Common myeloid progenitor, CD34-positive (primary cell): ENCODE measurements at regions not wholly inside any gene's neighbourhood (a gene's known extent, or its start where the extent isn't known, plus 50 kb on each side); places are given as distances from the start of the nearest gene placed in this dataset.

Source experiments
- CTCF ChIA-PET: fragments of 350-600 bp; sonication (Branson Sonifier 250); formaldehyde crosslinking; loops from one replicate; lab custom pipeline; 2021; ENCODE audit warnings: antibody characterized with exemption; lab: Charles Lee
- POLR2A ChIA-PET: fragments of 350-600 bp; sonication (Branson Sonifier 250); formaldehyde crosslinking; loops from one replicate; lab custom pipeline; 2021; ENCODE audit warnings: antibody characterized with exemption; lab: Charles Lee
- DNase-seq, 3 donors: peaks; one replicate each; pipeline versions ENCODE4 v3.0.0 to v3.0.0-alpha.2; 2013
- H3K27ac ChIP-seq, 2 experiments: 1 replicate in 1 of 2; 2 replicates in 1 of 2; pipeline ENCODE4 v1.7.0; 2013; ENCODE audit warnings: inconsistent platforms in 2 of 2, low read length in 2 of 2, mild to moderate bottlenecking in 2 of 2, low read depth in 1 of 2, moderate library complexity in 1 of 2; ENCODE audit not compliant: severe bottlenecking in 2 of 2, insufficient read depth in 1 of 2, poor library complexity in 1 of 2
- H3K27me3 ChIP-seq, 5 experiments: replicated peaks in 2 of 5; 1 replicate in 3 of 5; 2 replicates in 2 of 5; pipeline versions ENCODE4 v1.6.1 to v1.7.0; 2013; ENCODE audit warnings: low read length in 4 of 5, mild to moderate bottlenecking in 2 of 5, moderate library complexity in 2 of 5, inconsistent platforms in 1 of 5; ENCODE audit not compliant: insufficient read depth in 5 of 5, control insufficient read depth in 4 of 5
- H3K36me3 ChIP-seq, 4 experiments: 1 replicate in 2 of 4; 2 replicates in 2 of 4; pipeline versions ENCODE4 v1.6.1 to v1.7.0; 2013; ENCODE audit warnings: low read length in 3 of 4, control low read depth in 1 of 4, mild to moderate bottlenecking in 1 of 4; ENCODE audit not compliant: control insufficient read depth in 4 of 4, insufficient read depth in 4 of 4
- H3K4me1 ChIP-seq, 4 experiments: 1 replicate in 3 of 4; 2 replicates in 1 of 4; pipeline versions ENCODE4 v1.6.1 to v1.7.1; 2013; ENCODE audit warnings: low read length in 3 of 4, mild to moderate bottlenecking in 3 of 4, control low read depth in 1 of 4, inconsistent platforms in 1 of 4, moderate library complexity in 1 of 4; ENCODE audit not compliant: control insufficient read depth in 4 of 4, insufficient read depth in 4 of 4; ENCODE audit errors: control extremely low read depth in 1 of 4
- H3K4me3 ChIP-seq, 7 experiments: 1 replicate in 4 of 7; 2 replicates in 3 of 7; pipeline versions ENCODE4 v1.5.1 to v1.7.0; 2013; ENCODE audit warnings: mild to moderate bottlenecking in 7 of 7, low read length in 6 of 7, moderate library complexity in 6 of 7, inconsistent platforms in 2 of 7, low read depth in 2 of 7, control low read depth in 1 of 7; ENCODE audit not compliant: insufficient read depth in 4 of 7, control insufficient read depth in 1 of 7; ENCODE audit errors: extremely low read depth in 1 of 7
- H3K9me3 ChIP-seq, 5 experiments: 1 replicate in 4 of 5; 2 replicates in 1 of 5; pipeline versions ENCODE4 v1.6.1 to v1.7.1; 2013; ENCODE audit warnings: low read length in 4 of 5, mild to moderate bottlenecking in 2 of 5, inconsistent platforms in 1 of 5, low read depth in 1 of 5, moderate library complexity in 1 of 5; ENCODE audit not compliant: control insufficient read depth in 4 of 5, insufficient read depth in 2 of 5; ENCODE audit errors: control extremely low read depth in 1 of 5
- WGBS: methylation state at CpG from one replicate; pipeline ENCODE4 v1.1.5; 2013; ENCODE audit not compliant: insufficient coverage; 5-methylcytosine and 5-hydroxymethylcytosine counted together

DNA sequence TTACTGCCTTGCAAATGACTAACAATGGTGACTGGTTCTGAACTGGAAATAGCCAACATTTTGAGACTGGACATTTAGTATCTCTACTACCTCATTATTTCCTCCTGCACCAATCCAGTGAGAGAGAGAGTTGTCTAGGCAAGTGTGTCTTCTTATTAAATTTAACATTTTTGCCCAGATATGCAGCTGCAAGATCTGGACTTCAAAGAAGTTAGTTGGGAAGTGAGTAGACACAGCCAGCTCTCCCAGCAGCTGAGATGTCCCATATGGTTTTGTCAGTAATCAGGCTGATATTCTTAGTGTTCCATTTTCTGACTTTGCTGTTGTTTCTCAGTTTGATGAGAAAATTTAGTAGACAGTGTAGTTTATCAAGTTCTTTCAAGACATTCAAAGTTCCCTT is 1778.8 kb upstream of the CDH6 start:
- DNase-seq = no peak
- no peak overlapping the region for H3K27ac ChIP-seq
- H3K27me3 ChIP-seq = no peaks in the 10 kb centered on the region
- ChIA-PET CTCF (no interaction called here), POLR2A (no interaction called here)
- H3K9me3 ChIP-seq = no peaks in the 10 kb centered on the region
- H3K36me3 ChIP-seq = no peaks in the 10 kb centered on the region
- H3K4me3 ChIP-seq = no peak overlapping the region
- peaks cover 0 to 4% (median 0%) of the 10 kb centered on the region in 4 experiments for H3K4me1 ChIP-seq

DNA sequence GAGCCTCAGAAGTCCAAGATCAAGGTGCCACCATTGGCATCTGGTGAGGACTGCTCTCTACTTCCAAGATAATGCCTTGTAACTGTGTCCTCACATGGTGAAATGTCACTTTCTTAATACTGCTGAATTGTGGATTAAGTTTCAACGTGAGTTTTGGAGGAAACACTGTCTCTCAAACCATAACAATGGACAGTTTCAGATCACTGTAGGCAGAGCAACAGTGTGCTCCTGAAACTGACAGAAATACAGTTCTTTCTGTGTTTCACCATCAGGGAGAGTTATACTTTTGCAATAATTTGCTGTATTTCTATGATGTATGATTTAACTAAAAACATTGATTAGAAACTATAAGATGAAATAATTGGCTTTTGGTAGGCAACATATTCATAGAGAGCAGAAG is 1780.5 kb upstream of the CDH6 start:
- no peak overlapping the region for H3K27ac ChIP-seq
- DNase-seq = no peak
- peaks cover 0 to 1% (median 0%) of the 10 kb centered on the region in 5 experiments for H3K9me3 ChIP-seq
- no peaks in the 10 kb centered on the region for H3K36me3 ChIP-seq
- POLR2A ChIA-PET = no interaction called here
- H3K4me3 ChIP-seq = no peak overlapping the region
- peaks cover 0 to 4% (median 0%) of the 10 kb centered on the region in 4 experiments for H3K4me1 ChIP-seq
- WGBS = 100% methylated on average over 1 of the region's 1 CpG
- CTCF ChIA-PET = no interaction called here
- no peaks in the 10 kb centered on the region for H3K27me3 ChIP-seq

DNA sequence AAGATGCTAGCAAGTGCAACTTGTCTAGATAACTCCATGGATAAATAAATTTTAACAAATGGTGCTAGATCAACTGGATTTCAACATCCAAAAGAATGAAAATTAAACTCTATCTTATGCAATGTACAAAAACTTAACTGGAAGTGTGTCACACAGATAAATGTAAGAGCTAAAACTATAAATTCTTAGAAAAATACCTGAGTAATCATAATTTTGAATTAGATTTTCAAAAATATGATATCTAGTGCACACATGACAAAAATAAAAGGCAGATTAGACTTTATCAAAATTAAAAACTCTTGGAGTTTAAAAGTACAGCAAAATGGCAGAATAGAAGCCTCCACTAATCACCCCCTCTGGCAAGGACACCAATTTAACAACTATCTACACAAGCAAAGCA is 1791.2 kb upstream of the CDH6 start:
- no peak overlapping the region for H3K27ac ChIP-seq
- ChIA-PET CTCF (no interaction called here), POLR2A (no interaction called here)
- no peaks in the 10 kb centered on the region for H3K4me1 ChIP-seq
- no peak overlapping the region for H3K4me3 ChIP-seq
- no peaks in the 10 kb centered on the region for H3K27me3 ChIP-seq
- H3K9me3 ChIP-seq = peaks cover 0 to 30% (median 1%) of the 10 kb centered on the region in 5 experiments
- H3K36me3 ChIP-seq = no peaks in the 10 kb centered on the region
- DNase-seq = no peak

DNA sequence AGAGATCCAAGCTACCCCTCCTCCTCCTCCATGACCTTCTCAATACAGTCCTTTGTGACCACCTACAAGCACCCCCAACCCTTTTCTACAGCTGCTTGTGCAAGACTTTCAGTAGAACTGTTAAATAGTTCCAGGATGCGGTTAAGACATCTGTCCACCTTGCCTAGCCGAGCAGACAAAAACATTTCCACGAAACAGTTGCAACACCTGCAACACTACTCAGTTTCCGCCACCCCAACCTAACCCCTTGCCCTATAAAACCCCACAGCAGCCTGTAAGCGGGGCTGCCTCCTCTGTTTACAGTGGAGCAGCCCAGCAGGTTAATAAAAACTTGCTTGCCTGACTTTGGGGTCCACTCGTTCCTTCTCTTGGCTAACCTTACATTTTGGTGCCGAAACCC is 1803.5 kb upstream of the CDH6 start:
- H3K27ac ChIP-seq = no peak overlapping the region
- CTCF ChIA-PET = no interaction called here
- no peak overlapping the region for H3K4me3 ChIP-seq
- POLR2A ChIA-PET = no interaction called here
- no peaks in the 10 kb centered on the region for H3K4me1 ChIP-seq
- no peaks in the 10 kb centered on the region for H3K36me3 ChIP-seq
- no peak for DNase-seq
- H3K9me3 ChIP-seq = peaks cover 0 to 13% (median 6%) of the 10 kb centered on the region in 5 experiments
- 95% methylated on average over 7 of the region's 7 CpGs for WGBS
- H3K27me3 ChIP-seq = no peaks in the 10 kb centered on the region

DNA sequence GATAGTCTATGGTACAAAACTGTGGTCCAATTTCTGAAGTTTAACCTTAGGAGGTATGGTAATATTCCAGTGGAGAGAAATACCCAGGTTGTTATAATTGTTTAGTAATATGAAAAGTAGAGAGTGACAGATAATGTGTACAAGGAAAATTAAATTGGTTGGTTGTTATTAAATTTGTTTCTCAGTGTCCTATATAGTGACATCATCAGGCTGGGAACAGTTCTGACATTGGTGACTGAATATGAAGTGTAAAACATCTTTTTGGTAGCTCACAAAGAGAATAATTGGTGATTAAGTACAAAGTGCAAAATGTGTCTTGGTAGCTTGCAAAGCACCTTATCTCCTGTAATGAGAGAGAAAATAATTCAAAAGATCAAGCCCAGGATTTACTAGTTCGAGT is 1806.1 kb upstream of the CDH6 start:
- H3K27me3 ChIP-seq = no peaks in the 10 kb centered on the region
- POLR2A ChIA-PET = no interaction called here
- peaks cover 0 to 10% (median 4%) of the 10 kb centered on the region in 5 experiments for H3K9me3 ChIP-seq
- H3K27ac ChIP-seq = no peak overlapping the region
- no peak overlapping the region for H3K4me3 ChIP-seq
- no peak for DNase-seq
- WGBS = 100% methylated on average over 1 of the region's 1 CpG
- H3K36me3 ChIP-seq = no peaks in the 10 kb centered on the region
- no peaks in the 10 kb centered on the region for H3K4me1 ChIP-seq
- CTCF ChIA-PET = interaction anchor here (1.1 kb wide), 1 partner anchor 9 kb away, joined by 3 read pairs; no protein-coding TSS in a partner anchor

DNA sequence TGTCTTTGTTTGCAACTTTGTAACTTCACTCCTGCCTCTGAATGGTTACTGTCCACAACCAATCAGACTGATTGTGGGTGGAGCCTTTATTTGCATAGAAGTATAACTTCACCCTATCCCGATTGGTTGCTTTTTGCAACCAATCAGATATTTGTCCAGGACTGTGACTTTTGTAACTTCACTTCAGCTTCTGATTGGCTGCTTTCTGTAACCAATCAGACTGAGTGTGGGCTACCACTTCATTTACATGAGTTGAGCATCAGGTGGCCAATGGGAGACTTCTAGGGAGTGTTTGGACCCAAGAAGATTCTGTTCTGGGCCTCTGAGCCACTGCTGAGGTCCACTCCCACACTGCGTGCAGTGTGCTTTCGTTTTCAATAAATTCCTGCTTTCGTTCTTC is 1810.7 kb upstream of the CDH6 start:
- Histone ChIP-seq H3K36me3 (no peaks in the 10 kb centered on the region), H3K9me3 (peaks cover 0 to 2% (median 0%) of the 10 kb centered on the region in 5 experiments), H3K4me3 (no peak overlapping the region), H3K27ac (no peak overlapping the region), H3K27me3 (no peaks in the 10 kb centered on the region), H3K4me1 (no peaks in the 10 kb centered on the region)
- CTCF ChIA-PET = no interaction called here
- DNase-seq = no peak
- POLR2A ChIA-PET = no interaction called here
- 80% methylated on average over 1 of the region's 4 CpGs for WGBS

DNA sequence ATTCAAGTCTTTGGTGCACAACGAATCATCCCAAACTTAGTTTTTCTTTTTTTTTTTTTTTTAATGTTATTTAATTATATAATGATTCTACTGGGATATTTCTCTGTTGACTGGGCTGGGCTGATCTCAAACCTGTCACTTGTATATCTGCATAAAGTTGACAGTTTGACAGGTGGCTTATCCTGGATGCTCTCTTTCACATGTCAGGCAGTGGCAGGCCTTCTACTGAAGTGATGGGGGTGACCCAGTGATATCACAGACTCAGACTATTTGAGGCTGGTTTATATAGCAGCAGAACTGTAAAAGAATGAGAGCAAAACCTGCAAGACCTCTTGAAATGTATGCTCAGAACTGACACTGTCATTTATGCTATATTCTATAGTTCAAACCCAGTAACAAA is 1813.5 kb upstream of the CDH6 start:
- H3K27me3 ChIP-seq = no peaks in the 10 kb centered on the region
- peaks cover 0 to 2% (median 0%) of the 10 kb centered on the region in 5 experiments for H3K9me3 ChIP-seq
- WGBS = no CpG with 5 or more reads among the region's 1 CpG
- H3K4me3 ChIP-seq = no peak overlapping the region
- no peaks in the 10 kb centered on the region for H3K4me1 ChIP-seq
- no peak for DNase-seq
- no peaks in the 10 kb centered on the region for H3K36me3 ChIP-seq
- POLR2A ChIA-PET = no interaction called here
- H3K27ac ChIP-seq = no peak overlapping the region
- CTCF ChIA-PET = no interaction called here
